GM21717 (cell line): ENCODE measurements at regions not wholly inside any gene's neighbourhood (a gene's known extent, or its start where the extent isn't known, plus 50 kb on each side); places are given as distances from the start of the nearest gene placed in this dataset.

Experiments used
- ATAC-seq: cut with Tn5 transposase; IDR thresholded peaks from one replicate; pipeline ENCODE4 v1.9.1; 2021; ENCODE audit warnings: mild to moderate bottlenecking, moderate library complexity; ENCODE audit not compliant: unreplicated experiment

DNA sequence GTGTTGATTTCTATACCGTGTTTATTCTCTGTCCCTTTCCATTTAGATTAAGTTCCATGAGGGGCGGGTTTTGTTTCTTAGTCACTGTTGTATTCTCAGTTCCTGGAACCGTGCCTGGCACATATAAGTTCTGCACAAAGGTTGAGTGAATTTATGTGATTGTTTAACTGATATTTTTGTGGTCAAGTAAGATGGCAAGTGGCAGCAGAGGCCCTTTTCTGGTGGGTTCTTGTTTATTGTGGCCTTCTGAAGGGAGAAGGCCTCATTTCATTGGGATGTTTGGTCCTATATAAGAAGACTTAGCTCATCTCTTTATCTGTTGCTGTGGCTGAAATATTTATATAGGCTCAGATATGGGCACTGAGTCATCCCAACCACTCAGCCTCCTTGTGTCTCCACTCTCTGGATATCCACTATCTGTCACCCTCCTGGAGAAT is 262.5 kb downstream of the PSAT1 start:
- ATAC-seq = no peak

- ATAC-seq = no peak
Observed at GRCh38 chr9:78562021-78562420, 265.1 kb downstream of the PSAT1 start.

DNA sequence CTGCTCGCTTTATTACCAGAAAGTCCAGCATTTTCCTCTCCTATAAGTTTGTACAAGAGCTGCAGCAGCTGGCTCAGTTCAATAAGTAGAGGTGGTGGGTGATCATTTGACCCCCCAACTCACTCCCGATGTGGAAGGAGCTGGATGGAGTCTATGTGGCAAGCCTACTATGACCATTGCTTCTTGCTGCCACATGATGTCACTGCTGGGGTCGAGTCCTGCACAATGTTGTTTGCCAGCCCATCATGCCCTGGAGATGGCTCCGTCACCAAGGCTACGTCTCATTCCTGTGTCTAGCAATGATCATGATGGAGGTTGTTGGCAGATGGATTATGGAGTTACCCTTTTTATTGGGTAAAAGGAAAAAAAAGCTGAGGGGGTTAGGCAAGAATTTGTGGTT is 266.3 kb downstream of the PSAT1 start:
- ATAC-seq = no peak

DNA sequence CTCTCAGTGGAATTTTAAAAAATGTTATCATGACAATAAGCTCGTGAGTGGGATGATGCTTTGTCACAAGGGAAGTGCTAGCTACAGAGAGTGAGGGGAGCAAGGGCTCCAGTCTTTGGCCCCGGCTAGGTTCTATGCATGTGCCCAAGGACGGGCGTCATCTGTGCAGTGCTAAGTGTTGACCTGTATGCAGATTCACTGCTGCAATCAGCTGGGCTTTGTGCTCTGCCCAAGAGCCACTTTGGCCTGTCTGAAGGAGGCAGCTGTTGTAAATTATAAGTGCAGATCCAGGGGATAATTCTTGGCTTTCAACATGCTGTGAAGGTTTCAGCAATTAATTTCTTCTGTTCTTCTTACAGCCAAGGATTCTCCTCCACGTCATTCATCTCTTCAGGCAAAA is 268.6 kb downstream of the PSAT1 start:
- ATAC-seq = no peak

DNA sequence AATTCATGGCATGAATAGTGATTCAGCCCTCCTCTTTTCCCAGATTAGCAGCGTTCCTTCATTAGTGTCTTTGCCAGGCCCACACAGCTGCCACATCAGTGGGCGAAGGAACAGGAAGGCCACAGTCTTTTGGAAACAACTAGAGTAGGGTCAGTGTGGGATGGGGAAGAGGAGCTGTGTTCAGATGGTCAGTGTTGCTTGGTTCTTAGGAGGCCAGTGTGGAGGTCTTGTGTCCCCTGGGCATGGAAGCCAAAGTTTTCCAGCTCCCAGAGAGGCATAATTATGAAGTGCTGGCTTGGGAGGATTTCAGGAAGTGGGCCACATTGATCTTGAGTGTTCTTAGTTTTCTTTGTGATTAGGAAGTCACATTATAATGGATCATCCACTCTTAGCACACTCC is 269.6 kb downstream of the PSAT1 start:
- no peak for ATAC-seq

- no peak for ATAC-seq
Observed at GRCh38 chr9:78566948-78567675, 270.2 kb downstream of the PSAT1 start.

DNA sequence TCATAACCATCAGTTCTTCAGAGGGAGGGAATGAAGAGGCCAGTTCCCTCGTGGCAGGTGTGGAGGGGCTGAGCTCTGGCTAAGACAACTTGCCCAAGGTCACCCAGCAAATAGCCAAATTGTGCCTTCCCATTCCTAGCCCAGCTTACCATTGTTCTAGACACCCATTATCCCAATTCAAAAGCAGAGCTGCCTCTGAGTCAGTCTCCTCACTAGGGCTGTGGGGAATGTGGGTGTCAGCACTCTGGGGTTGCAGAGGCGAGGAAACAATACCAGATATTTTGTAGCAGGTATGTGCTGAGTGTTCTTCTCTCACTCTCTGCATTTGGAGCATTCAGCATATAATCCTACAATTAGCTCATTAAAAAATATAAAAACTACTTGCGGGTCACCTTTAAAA is 270.8 kb downstream of the PSAT1 start:
- ATAC-seq = no peak

GRCh38 chr9:78568774-78569173 is 271.8 kb downstream of the PSAT1 start:
- ATAC-seq = no peak

- ATAC-seq = no peak
Observed at GRCh38 chr9:78572266-78572665, 275.3 kb downstream of the PSAT1 start.

- ATAC-seq = no peak
Observed at GRCh38 chr9:78573205-78573604, 276.3 kb downstream of the PSAT1 start.

DNA sequence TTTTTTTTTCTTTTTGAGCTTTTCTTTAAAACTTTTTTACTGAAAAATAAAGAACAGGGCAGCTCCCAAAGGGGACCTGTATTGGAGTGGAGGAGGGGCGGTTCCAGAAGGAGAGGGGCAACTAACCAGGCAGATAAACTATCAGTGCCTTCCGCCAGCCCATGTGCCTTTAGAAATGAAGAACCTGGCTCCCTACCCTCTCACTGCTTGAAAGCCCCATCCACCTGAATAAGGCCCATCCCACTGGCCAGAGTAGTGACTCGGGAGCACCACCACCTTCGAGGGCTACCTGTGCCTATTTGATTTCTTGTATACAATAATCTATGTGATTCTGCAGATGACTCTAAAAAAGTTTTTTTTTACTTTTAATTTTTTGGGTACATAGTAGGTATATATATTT is 276.7 kb downstream of the PSAT1 start:
- ATAC-seq = no peak

DNA sequence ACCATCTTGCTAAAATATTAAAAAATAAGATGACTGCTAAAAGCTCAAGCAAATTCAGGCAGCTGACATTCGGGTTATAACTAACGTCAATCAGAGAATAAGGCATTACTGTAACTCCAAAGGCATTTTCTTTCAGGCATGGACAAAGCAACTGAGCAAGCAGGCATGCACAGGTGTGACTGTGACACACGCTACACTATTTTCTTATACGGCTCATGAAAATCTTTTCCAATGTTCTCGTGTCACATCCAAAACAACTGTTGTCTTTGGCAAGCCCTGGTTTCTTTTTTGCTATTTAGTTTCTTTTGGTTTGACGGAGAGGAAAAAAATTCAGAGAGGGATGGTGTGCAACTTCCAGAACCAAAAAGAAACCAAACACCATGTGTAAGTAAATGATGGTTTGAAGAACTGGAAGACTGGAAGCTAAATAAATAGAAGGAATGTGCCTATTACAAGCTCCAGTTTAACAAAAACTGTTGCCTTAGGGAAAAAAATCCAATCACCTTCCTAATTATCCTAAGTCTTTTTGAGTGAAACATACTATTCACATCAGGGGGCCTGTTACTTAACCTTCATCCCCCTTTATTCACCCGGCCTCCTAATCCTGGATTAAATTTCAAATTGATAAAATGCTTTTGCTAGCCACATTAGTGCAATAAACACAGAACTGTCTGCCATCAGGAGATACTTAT is 277.6 kb downstream of the PSAT1 start:
- no peak for ATAC-seq

GRCh38 chr9:78575081-78575480 is 278.2 kb downstream of the PSAT1 start:
- ATAC-seq = no peak

DNA sequence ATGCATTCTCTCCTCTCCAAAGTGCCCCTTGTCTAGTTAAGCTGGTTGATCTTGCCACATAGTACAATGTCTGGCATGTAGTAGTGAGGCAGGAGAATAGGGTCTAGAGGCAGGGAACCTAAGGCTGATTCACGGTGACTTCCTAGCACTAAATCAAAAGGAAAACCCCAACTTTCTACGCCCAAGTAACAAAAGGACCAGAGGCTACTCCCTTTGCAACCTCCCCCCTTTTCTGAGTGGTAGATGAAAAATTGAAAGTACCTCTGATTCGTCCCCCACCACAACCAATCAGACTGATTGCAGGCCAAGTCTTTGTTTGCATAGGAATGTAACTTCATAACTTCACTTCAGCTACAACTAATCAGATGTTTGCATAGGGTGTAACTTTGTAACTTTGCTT is 278.8 kb downstream of the PSAT1 start:
- ATAC-seq = no peak

- no peak for ATAC-seq
Observed at GRCh38 chr9:78577156-78577906, 280.4 kb downstream of the PSAT1 start.

DNA sequence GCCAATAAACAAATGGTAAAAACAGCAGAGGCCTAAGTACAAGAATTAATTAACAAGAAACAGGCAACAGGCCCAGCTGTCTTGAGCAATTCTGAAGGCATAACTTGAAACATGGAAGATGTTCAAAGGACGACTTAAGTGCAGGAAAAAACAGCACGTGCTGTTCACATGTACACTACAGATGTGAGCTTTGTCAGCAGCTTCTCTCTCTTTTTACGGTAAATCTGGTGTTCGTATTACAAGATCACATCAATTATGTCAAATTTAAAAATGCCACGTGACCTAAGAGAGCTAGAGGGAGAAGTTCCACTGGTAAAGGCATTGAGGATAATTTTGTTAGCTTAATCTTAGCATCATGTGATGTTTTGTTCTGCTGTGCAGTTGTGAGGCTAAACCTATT is 281.1 kb downstream of the PSAT1 start:
- ATAC-seq = no peak

DNA sequence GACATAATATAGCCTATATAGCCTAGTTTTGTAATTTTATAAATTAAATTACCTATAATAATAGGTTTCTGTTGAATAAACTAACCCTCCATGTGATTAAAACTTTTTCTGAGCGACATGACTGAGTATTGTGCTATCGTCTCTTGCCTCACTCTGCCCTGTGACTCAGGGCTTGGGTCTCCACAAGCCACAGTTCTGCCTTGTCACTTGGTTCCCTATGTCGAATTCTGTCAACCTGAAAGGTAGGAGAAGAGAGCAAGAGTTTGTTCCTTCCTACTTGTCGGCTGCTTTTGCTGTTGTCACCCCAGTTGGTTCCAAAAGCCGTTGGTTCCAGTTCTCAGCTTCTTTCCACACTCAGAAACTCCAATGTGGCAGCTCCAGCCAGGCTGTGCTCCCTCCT is 285.9 kb downstream of the PSAT1 start:
- no peak for ATAC-seq

DNA sequence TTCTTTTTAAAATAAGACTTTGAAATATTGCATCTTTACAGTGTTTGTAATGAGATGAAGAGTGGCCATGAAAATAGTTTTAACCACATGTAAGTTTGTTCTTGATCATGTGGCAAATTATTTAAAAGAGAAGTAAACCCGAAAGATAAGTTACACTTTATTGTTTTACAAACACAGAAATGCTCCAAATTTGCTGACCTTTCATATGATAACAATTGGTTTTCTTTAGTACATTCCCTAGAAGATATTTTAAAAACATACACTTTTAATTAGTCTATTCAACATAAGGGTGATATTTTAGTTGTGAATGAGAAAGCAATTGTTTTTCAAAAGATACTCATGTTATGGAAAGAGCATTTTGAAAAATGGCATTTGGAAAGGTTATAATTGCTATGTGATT is 287.7 kb downstream of the PSAT1 start:
- ATAC-seq = no peak

DNA sequence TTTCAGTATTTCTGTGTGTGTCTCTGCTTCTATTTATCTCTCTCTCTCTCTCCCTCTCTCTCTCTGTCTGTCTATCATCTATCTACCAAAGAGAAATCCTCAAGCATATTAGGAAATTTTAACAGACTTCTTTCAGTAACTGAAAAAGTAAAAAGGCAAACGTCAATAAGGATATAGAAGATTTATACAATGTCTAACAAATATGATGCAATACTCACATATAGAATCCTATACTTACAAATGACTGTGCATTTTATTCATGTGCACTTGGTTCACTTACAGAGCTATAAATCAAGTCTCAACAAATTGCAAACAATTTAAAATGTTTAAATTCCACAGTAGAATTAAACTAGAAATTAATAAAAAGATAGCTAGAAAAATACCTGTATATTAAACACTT is 289.0 kb downstream of the PSAT1 start:
- ATAC-seq = no peak

- no peak for ATAC-seq
Observed at GRCh38 chr9:78590068-78590467, 293.1 kb downstream of the PSAT1 start.

DNA sequence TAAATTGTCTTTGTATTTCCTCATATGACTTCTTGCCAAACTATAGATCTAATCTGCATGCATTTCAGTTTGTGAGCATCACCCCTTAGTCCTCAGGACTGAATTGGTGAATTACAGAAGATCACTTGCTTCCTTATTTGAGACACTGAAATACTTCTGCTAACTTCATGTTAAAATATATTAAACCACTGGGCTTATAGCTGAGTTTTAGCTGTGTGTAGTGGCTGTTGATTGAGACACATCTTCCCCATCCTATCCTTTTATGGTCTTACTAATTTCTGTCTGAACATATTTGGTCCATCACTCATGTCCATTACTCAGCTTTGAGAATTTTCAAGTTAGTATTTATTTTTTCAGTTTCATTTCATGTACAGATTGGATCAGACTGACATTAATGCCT is 295.9 kb downstream of the PSAT1 start:
- no peak for ATAC-seq
